GM18861 (cell line): ENCODE measurements at regions not wholly inside any gene's neighbourhood (a gene's known extent, or its start where the extent isn't known, plus 50 kb on each side); places are given as distances from the start of the nearest gene placed in this dataset.
"Not testable (repeated sequence)": the region's sequence is repeated elsewhere in the genome, so short reads cannot be mapped to it uniquely, and the experiment has no call there.

ENCODE experiments used
- ATAC-seq: cut with Tn5 transposase; IDR thresholded peaks from one replicate; pipeline ENCODE4 v1.9.1; 2021; ENCODE audit not compliant: unreplicated experiment

DNA sequence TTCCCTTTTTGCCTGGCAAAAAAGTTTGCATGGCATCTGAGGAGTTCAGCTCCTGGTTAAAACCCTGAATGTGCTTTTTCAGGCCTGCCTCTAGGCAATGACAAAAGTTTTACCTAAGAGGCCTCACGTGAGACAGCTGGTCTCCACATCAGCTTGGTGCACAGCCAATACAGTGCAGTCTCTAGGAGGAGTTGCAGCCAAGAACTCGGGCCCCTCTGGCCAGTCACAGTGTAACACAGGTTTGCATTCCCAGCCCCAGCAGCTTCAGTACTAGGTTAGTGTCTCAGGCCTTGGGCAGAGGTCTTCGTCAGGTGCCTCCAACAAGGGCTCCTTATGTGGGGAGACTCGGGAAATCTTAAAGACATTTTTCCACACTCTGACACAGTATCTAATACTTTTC, 771.7 kb downstream of the SORCS1 start:
- no peak for ATAC-seq

DNA sequence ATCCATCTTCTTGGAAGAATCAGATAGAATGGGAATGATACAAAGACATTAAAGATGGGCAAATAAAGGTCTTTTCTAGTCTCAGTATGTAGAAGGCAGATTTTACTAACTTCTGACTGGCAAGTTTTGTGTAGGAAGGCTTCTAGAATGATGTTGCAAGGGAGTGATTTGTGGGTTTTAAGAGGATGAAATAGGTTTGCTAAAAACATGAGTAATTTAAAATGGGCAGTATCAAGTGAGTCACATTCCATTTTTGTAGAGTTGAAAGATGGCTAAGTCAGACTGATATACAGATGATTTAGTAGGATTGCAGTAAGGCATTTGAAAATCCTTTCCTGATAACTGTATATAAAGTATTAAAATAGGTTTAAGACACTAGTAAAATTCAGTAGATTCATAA, 777.4 kb downstream of the SORCS1 start:
- ATAC-seq: no peak

DNA sequence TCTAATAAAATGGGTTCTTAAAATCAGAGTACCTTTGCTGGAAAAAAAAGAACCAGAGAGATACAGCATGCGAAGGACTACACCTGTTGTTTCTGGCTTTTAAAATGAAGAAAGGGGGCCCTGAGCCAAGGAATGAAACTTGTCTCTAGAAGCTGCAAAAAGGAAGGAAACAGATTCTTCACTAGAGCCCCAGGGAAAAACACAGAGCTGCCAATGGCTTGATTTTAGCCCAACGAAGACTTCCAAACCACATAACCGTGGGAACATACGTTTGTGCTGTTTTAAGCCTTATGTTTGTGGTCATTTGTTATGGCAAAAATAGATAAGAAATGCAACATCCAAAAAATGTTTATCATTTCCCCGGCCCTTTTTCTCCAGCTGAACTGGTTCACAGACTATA, 780.0 kb downstream of the SORCS1 start:
- ATAC-seq: no peak

DNA sequence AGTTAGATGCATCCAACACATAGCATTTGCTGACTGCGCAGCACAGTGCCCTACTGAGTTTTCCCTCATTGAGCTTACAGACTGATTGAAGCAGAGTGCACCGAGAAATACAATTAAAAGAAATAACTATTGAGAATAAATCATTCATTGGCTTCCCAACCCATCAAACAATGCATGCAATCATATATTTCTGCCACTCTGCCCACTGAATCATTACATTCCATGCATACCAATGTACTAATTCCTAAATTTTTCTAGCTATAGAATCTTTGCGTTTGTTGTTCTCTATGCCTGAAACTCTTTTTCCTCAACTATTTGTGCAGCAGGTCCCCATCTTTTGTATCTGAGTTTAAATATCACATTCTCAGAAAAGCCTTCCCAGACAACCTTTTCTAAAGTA, 783.8 kb downstream of the SORCS1 start:
- ATAC-seq: no peak

DNA sequence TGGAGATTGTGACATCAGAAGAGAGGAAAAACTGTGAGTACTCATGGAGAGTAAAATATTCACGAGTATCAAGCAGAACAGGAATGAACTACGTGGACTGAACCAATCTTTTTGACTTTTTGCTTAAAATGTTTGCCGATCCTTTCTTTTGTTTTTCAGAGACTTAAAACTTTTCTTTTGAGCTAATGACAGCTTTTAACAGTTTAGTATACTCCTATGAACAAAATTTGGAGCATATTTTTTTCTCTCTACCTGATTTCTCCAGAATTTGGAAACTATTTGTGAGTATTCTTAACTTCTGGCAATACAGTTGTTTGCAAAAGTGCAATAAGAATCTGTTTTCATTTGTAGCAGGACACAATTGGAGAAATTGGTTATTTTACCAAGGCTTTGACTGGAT, 786.3 kb downstream of the SORCS1 start:
- no peak for ATAC-seq

DNA sequence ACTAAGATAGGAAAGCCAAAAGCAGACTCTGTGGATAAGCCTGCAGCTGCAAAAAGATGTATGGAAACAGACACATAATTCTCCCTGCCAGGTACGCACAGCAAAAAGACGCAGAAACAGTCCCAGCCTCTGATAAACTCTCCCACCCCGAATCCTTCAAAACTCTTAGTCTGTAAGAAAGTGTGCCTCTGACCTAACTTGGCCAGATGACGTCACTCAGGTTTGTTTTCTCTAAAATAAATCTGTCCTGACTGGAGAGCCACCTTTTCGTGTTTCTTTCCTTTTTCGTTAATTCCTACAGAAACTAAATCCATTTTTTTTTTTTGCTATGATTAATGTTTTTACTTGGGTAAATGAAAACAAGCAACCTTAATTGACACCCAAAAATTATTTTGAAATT, 793.8 kb downstream of the SORCS1 start:
- no peak for ATAC-seq

DNA sequence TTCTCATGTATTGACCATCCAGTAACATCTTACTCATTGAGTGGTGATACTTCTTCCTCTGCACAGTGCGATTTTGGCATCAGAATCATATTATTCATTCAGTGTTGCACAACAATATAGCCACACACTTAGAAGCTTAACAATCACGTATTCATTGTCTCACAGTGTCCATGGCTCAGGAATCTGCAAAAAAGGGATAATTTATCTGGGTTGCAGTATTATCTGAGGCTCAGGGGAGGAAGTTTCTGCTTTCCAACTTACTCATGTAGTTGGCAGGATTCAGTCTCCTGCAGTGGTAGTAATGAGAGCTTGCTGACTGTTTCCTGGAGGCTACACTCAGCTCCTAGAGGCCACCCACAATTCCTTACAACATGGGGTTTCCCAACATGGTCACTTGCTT, 803.6 kb downstream of the SORCS1 start:
- ATAC-seq: no peak

DNA sequence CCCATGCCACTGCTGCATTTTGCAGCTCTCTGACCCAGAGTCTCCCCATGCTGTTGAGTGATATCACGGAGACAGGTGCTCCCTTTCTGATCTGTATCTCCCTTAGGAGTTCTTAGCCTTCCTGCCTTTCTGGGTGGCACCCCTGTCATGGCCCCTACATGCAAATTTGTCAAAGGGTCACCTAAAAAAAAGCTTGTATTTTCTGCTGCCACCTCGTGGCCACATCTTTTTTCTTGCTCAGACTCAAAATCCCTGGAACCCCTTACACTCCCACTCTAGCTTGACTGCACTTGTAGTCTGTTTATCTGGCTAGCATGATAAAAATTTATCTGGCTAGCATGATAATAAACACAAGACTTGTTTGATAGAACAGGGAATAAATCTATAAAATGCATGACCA, 809.1 kb downstream of the SORCS1 start:
- ATAC-seq: no peak

DNA sequence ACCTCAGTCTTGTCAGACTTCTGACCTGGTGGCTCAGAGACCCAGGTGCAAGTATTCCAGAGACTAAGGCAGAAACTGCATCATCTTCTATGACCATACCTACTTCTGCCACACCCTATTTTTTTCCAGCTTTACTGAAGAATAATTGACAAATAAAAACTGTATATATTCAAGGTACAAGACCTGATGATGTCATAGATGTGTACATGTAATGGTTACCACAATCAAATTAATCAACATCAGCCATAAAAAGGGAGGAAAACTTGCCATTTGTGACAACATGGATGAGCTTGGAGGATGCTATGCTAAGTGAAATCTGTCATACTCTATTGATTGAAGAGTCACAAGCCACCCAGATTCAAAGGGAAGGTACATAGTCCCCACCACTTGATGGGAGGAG, 815.6 kb downstream of the SORCS1 start:
- no peak for ATAC-seq

DNA sequence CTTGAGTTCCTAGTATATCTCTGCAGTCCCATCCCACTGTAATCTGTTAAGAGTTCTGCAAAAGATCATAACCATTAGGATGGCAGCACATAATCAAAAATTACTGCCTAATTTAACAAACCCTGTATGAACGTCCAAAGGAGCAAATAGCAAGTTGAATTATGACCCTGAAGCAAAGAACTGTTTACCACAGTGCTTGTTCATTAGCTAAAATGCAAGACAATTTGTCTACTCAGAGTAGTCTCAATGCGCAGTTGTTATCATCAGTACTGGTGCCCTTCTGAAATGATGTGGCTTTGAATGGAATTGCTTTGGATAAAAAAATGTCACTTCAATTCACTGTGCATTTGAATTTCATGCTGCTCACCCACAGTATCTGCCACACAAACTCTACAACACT, 817.0 kb downstream of the SORCS1 start:
- no peak for ATAC-seq

DNA sequence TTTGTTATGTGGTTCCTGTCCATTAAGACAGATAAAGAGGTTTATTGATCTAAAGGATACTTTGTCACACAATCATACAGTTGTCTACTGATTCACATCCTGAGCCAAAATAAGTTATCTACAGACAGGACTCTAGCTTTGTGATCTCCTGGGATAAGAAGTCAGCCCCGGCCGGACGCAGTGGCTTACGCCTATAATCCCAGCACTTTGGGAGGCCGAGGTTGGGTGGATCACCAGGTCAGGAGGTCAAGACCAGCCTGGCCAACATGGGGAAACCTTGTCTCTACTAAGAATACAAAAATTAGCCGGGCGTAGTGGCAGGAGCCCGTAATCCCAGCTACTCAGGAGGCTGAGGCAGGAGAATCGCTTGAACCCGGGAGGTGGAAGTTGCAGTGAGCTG, 821.0 kb downstream of the SORCS1 start:
- not testable (repeated sequence) for ATAC-seq

DNA sequence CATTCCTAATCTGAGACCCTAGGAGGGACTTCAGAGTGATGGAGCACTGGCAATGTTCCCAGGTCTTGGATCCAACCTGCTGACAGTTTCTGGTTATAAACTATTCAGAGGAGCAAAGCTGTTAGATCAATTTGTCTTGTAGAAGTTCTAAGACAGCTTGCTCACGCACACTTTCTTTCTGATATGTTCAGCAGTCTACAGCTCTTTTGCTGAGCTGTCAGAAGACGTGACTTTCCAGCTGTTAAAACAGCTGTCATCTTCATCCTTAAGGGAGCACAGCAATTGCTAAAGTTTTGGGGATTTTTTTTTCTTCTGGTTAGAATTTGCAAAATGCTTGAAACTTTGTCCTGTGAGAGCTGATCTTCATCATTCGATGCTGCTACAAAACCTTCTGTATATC, 823.1 kb downstream of the SORCS1 start:
- no peak for ATAC-seq

DNA sequence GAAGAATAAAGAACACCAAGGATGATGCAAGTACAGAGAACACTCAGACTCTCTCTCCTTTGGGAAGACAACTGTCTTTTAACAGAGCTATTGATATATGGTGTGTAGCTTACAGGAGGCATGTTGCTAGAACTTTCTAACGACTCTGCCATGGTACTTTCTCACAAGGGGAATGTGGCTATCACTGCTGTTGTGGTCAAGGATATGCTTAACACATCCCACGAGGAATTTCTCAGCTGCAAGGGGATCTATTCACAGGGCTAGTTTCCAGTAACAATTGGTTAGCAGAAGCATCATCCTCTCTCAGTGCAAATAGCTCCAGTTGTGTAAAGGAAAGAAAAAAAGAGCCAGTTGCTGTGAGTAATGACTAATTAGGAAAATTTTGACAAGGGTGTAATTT, 826.0 kb downstream of the SORCS1 start:
- ATAC-seq: no peak

DNA sequence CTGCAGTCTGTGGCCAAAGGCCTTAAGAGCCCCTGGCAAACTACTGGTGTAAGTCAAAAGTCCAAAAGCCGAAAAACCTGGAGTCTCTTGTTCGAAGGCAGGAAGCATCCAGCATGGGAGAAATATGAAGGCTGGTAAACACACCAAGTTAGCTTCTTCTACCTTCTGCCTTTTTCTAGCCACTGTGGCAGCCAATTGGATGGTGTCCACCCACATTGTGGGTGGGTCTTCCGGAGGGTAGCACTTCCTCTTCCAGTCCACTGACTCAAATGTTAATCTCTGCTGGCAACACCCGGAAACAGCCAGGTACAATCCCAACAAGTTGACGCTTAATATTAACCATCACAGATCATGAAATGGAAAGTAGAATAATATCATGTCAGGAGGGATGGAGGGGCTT, 827.6 kb downstream of the SORCS1 start:
- ATAC-seq: no peak

DNA sequence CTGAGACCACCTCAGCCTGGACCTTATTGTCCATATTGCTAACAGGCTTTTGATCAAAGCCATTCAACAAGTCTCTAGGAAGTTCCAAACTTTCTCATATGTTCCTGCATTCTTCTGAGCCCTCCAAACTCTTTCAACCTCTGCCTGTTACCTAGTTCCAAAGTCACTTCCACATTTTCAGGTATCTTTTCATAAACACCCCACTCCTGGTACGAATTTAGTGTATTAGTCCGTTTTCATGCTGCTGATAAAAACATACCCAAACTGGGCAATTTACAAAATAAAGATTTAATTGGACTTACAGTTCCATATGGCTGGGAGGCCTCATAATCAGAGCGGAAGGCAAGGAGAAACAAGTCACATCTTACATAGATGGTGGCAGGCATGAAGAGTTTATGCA, 836.8 kb downstream of the SORCS1 start:
- no peak for ATAC-seq

DNA sequence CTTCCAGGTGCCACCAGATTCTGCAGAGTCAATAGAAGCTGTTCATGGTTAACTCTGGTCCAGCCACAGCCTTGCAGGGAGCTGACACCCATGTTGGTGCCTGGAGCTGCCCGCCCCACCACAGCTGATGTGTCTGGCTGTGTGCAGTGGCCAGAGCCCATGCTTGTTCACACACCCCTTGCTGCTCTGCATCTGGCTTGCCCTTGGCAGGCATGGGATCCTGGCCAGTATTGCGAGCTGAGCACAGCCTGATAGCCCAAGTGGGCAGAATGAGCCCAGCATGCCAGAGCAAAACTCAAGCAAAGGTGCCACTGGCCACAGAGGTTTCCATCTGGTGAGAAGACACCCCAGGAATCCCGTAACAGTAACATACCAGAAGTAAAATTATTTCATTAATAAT, 843.6 kb downstream of the SORCS1 start:
- ATAC-seq: no peak

DNA sequence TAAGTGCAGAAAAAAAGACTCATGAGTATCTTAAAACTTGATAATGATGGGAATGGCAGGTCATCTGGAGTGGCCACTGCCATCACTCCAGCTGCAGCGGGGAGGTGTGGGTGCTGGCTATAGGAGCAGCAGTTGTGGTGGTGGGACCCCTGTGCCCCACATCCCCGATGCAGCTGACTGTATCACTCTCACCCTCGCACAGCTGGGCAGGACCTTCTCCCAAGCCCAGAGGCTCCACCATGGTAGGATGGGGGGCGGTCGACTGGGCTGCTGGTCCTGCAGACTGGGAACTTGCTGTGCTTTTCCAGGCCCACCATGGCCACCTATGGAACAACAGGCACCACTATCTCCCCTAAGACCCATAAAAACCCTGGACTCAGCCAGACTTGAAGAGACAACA, 844.4 kb downstream of the SORCS1 start:
- ATAC-seq: no peak

DNA sequence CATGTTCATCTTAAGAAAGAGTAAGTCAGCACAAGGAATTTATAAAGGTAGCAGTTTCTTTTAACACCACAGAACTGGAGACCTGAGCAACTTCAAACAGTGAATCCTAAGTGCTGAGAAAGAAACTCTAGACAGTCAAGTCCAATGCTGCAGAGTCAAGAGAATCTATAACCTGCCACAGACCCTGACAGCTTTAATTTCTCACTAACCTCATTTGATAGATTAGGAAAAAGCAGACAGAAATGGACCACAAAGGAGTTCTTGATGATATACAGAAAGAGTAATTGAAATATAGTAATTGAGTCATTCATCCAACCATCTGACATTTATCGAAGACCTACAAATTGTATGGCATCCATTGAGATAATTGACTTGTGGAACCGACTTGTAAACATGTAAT, 847.0 kb downstream of the SORCS1 start:
- no peak for ATAC-seq

DNA sequence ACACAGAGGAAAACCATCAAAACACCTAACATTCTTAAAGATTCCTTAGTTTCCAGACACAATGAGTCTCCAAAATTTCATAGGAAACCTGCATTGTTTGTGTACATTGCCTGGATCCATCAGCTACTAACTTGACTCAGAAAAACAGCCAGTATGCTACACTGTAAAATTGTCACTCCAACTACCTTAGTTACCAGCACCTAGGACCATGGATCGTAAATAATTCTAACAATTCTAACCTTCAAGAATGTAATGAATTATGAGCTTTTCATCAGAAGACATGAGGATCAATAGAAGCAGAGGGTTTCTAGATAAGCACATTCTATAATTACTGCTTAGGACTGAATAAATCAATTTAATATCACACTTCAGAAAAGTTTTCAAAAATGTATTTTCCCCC, 851.5 kb downstream of the SORCS1 start:
- ATAC-seq: no peak

DNA sequence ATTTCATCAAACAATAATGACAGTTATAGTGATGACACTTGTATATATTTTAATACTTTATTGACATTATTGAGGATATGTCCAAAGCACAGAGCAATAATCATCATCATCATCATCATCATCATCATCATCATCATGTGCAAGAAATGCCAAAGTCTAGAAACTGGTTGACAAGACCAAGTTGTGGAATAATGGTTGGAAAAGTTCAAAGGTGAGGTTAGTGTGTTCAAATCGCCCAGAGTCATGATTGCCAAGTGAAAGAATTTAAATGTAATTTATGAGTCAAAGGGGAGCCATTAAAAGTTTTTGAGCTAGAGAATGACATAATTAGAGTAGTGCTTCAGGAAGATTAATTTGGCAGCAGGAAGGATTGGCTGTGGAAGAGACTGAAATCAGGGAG, 852.4 kb downstream of the SORCS1 start:
- no peak for ATAC-seq

DNA sequence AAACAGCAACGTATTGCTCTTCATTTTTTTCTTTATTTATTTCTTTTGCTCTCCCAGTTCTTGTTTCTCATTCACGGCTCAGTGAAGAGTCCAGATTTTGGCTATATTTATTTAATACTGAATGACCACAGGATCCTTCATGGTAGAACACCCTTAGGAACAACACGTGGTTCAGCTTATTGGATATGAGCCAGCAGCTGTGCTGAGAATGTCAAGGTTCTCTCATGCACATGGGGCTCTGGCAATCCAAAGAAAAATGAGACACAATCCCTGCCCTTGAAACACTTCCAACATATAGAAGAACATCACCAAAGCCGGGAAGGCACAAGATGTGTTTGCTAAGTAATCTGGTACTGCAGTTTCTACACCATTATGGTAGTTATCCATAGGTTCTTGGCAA, 852.9 kb downstream of the SORCS1 start:
- ATAC-seq: no peak

DNA sequence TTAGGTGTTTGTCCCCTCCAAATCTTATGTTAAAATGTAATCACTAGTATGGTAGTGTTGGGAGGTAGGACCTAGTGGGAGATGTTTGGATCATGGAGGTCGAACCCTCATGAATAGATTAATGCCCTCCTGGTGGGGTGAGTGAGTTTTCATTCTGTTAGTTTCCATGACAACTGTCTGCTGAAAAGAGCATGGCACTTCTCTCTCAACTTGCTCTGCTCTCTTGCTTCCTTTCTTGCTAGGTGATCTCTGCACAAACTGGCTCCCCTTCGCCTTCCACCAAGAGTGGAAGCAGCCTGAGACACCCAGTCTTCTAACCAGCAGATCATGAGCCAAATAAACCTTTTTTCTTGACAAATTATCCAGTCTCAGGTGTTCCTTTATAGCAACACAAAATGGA, 853.9 kb downstream of the SORCS1 start:
- ATAC-seq: no peak

DNA sequence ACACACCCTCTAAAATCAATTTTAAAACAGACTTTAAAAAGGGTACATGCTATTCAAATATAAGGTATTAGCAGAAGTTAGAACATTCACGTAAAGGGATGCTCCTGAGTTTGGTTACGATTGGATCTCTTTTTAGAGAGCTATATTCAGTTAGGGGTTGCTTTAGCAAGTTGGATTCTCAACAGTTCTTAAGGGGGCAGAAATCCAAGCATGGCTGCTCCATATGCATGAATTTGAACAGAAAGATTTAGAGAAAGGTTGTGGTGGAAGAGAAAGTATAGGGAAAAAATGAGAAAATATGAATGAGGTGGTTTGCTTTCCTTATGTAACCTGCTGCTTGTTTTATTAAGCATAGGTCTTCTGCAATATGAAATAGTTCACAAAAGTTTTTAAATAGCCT, 855.1 kb downstream of the SORCS1 start:
- ATAC-seq: no peak

DNA sequence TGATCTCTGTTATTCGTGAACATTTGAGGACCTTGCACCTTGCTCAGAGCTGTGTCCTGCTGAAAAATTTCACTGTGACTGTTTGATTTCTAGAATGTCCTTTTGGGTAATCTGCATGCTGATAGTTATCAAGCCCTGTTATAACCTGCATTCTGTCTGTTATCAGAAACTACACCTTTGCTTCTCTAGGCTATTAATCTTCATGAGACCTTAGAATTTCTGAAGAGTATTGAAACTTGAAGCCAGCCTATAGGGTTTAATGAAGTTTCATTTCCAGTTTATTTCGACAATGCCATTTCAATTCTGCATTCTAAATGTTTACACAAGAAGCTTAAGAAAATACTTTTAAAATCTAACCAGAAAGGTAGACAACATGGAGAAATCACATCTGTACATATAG, 856.2 kb downstream of the SORCS1 start:
- no peak for ATAC-seq
